Stomach (tissue), 8 donors: ENCODE measurements at regions not wholly inside any gene's neighbourhood (a gene's known extent, or its start where the extent isn't known, plus 50 kb on each side); places are given as distances from the start of the nearest gene placed in this dataset.

ENCODE experiments used
- DNase-seq, 2 donors: peaks; one replicate each; pipeline versions ENCODE4 v3.0.0 to v3.0.0-alpha.2; 2013 to 2019
- H3K27ac ChIP-seq, 5 donors: fragments of 200-600 bp in 4 of 5; sonication (generic) in 4 of 5; one replicate each; pipeline ENCODE4 v1.5.1; 2013 to 2019; ENCODE audit warnings: mild to moderate bottlenecking in 1 of 5, moderate library complexity in 1 of 5
- H3K27me3 ChIP-seq, 3 donors: fragments of 200-600 bp; sonication (generic); one replicate each; pipeline ENCODE4 v1.5.1; 2017 to 2019; ENCODE audit warnings: mixed run types in 1 of 3
- H3K36me3 ChIP-seq, 4 donors: fragments of 200-600 bp; sonication (generic); 1 replicate in 3 of 4; 2 replicates in 1 of 4; pipeline ENCODE4 v1.5.1; 2016 to 2019
- H3K4me1 ChIP-seq, 4 donors: fragments of 200-600 bp; sonication (generic); one replicate each; pipeline ENCODE4 v1.5.1; 2016 to 2019
- H3K4me3 ChIP-seq, 4 donors: fragments of 200-600 bp; sonication (generic) in 3 of 4; one replicate each; pipeline ENCODE4 v1.5.1; 2016 to 2019; ENCODE audit warnings: mild to moderate bottlenecking in 1 of 4
- H3K9me3 ChIP-seq, 4 donors: fragments of 200-600 bp; sonication (generic); one replicate each; pipeline ENCODE4 v1.5.1; 2016 to 2019
- EP300 ChIP-seq: sonication (generic); formaldehyde crosslinking; IDR thresholded peaks from one replicate; pipeline ENCODE4 v1.6.1; 2017; ENCODE audit warnings: antibody characterized with exemption
- POLR2A ChIP-seq, 4 donors: fragments of 450-650 bp; IDR thresholded peaks; one replicate each; pipeline ENCODE4 v1.6.1; 2016; ENCODE audit warnings: antibody characterized with exemption in 4 of 4, control low read depth in 2 of 4, mild to moderate bottlenecking in 1 of 4, moderate library complexity in 1 of 4
- POLR2AphosphoS5 ChIP-seq, 3 donors: sonication (generic); formaldehyde crosslinking; IDR thresholded peaks; one replicate each; pipeline ENCODE4 v1.6.1; 2016; ENCODE audit warnings: antibody characterized with exemption in 3 of 3
- WGBS, 5 donors: extraction: QIAGEN DNeasy Blood & Tissue Kit in 3 of 5; methylation state at CpG; one replicate each; pipeline versions ENCODE4 v1.1.5 to v1.1.7; 2013 to 2018; 5-methylcytosine and 5-hydroxymethylcytosine counted together
- intact Hi-C: fragments of 100-400 bp; cut with DNase I; formaldehyde crosslinking; loops from one replicate; pipeline ENCODE4 v1.15.1; 2023; ENCODE audit warnings: low total_unique reads
- TF ChIP-seq, protein P1 (sequence below), 7 experiments: fragments of 450-650 bp in 4 of 7; fragments of 200-600 bp in 3 of 7; sonication (generic) in 3 of 7; IDR thresholded peaks; one replicate each; pipeline ENCODE4 v1.5.1; 2016 to 2019; ENCODE audit warnings: antibody characterized with exemption in 7 of 7, control low read depth in 2 of 7, mild to moderate bottlenecking in 1 of 7
- donor health status: healthy with polysubstance abuse.
- donor health status: Bipolar disorder and iron deficiency.
- donor health status: healthy.

DNA sequence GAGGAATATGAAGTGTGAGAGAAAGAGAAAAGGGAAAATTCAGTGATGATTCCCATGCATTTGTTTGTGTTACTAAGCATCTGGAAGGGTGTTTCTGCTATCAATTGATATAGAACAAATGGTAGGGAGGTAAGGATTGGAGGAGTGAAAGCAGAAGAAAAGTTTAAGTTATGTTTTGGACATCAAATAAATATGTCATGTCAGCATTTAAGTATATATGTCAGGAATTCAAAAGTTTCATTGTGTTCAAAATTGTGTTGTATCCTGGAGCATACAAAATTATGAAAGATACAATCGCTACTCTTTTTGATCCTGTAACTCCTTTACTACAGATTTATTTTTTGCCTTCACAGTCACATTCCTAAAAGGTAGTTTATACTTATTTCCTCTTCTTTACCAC lies 885.8 kb downstream of the KCNA4 start:
- H3K27ac ChIP-seq = no peak overlapping the region
- H3K9me3 ChIP-seq = no peaks in the 10 kb centered on the region
- intact Hi-C loops = no loop called here
- H3K36me3 ChIP-seq = no peaks in the 10 kb centered on the region
- TF ChIP-seq EP300 (no peak), POLR2A (IDR thresholded peaks at IDR 0.05) (no peak), POLR2AphosphoS5 (IDR thresholded peaks at IDR 0.05) (no peak)
- TF ChIP-seq, protein P1, sequence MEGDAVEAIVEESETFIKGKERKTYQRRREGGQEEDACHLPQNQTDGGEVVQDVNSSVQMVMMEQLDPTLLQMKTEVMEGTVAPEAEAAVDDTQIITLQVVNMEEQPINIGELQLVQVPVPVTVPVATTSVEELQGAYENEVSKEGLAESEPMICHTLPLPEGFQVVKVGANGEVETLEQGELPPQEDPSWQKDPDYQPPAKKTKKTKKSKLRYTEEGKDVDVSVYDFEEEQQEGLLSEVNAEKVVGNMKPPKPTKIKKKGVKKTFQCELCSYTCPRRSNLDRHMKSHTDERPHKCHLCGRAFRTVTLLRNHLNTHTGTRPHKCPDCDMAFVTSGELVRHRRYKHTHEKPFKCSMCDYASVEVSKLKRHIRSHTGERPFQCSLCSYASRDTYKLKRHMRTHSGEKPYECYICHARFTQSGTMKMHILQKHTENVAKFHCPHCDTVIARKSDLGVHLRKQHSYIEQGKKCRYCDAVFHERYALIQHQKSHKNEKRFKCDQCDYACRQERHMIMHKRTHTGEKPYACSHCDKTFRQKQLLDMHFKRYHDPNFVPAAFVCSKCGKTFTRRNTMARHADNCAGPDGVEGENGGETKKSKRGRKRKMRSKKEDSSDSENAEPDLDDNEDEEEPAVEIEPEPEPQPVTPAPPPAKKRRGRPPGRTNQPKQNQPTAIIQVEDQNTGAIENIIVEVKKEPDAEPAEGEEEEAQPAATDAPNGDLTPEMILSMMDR (IDR thresholded peaks at IDR 0.05) = no peak
- DNase-seq = no peak
- H3K4me3 ChIP-seq = no peak overlapping the region
- H3K27me3 ChIP-seq = no peaks in the 10 kb centered on the region
- WGBS, 5 donors = 70 to 97% (median 89%) methylated on average over 1 of the region's 1 CpG
- H3K4me1 ChIP-seq = no peaks in the 10 kb centered on the region

DNA sequence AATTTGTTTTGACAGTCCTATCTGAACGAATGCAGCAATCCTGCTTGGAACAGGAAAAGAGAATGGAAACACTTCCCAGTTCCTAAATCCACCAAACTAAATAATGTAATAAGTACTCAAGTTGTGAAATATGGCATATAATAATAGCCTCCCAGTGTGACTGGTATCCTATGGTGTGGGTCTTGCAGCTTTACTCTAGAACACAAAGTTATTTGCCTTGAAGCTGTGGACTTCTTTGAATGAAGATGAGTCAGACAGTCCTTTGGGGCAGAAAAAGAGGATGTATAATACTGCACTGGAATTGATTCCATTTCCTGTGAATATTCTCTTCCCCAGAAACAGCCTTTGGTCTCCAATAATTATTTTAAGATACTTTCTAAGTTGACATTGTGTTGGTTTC lies 887.0 kb downstream of the KCNA4 start:
- Histone ChIP-seq H3K27ac (no peak overlapping the region), H3K27me3 (no peaks in the 10 kb centered on the region), H3K36me3 (no peaks in the 10 kb centered on the region), H3K4me3 (no peak overlapping the region), H3K9me3 (no peaks in the 10 kb centered on the region), H3K4me1 (no peaks in the 10 kb centered on the region)
- TF ChIP-seq, protein P1 (IDR thresholded peaks at IDR 0.05) = no peak
- no peak for TF ChIP-seq EP300
- TF ChIP-seq POLR2AphosphoS5 (IDR thresholded peaks at IDR 0.05) = no peak
- no peak for DNase-seq
- WGBS, 5 donors = 31 to 67% (median 32%) methylated on average over 1 of the region's 1 CpG
- intact Hi-C loops = no loop called here

DNA sequence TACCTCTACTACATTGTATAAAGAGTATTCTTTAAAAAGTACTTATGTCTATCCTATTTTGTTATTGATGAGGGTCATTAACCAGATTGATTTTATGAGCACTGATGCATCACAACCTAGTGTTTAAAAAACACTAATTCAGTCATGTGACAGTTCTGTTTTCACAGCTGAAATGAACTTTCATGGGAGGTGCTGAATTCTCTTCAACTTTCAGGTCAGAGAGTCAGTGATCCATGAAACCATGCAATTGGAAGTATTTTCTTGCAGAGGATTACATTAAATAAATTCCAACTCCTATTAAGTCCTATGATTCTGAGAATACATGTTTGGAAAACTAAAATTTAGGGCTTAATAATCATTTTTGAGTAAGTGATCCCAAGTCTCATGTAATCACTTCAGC lies 889.4 kb downstream of the KCNA4 start:
- no peaks in the 10 kb centered on the region for H3K27me3 ChIP-seq
- H3K4me1 ChIP-seq = no peaks in the 10 kb centered on the region
- no peak for DNase-seq
- TF ChIP-seq EP300 (no peak), POLR2A (IDR thresholded peaks at IDR 0.05) (no peak), POLR2AphosphoS5 (IDR thresholded peaks at IDR 0.05) (no peak)
- TF ChIP-seq, protein P1 (IDR thresholded peaks at IDR 0.05) = no peak
- no peaks in the 10 kb centered on the region for H3K9me3 ChIP-seq
- no peaks in the 10 kb centered on the region for H3K36me3 ChIP-seq
- no peak overlapping the region for H3K4me3 ChIP-seq
- intact Hi-C loops = no loop called here
- H3K27ac ChIP-seq = no peak overlapping the region

DNA sequence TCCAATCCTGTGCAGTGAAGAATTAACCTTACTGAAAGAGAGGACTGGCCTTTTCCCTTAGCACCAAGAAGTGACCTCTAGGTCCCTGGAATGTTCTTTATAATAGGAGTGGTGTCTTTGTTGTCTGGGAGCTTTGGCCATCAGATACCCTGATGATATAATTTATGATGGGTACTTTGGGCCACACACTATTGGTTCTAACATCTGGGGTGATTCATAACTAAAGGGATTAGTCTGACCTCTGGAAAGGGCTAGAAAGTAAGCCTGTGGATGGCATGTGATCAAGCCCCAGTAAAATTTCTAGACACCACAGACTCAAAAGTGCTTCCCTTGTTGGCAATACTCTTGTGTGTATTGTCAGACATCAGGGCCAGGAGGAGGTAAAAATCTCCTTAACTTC lies 891.2 kb downstream of the KCNA4 start:
- Histone ChIP-seq H3K36me3 (no peaks in the 10 kb centered on the region), H3K9me3 (no peaks in the 10 kb centered on the region), H3K27me3 (no peaks in the 10 kb centered on the region), H3K4me3 (no peak overlapping the region), H3K27ac (no peak overlapping the region), H3K4me1 (no peaks in the 10 kb centered on the region)
- intact Hi-C loops = no loop called here
- no peak for DNase-seq
- TF ChIP-seq EP300 (no peak), POLR2AphosphoS5 (IDR thresholded peaks at IDR 0.05) (no peak), POLR2A (IDR thresholded peaks at IDR 0.05) (no peak)
- TF ChIP-seq, protein P1 (IDR thresholded peaks at IDR 0.05) = no peak

DNA sequence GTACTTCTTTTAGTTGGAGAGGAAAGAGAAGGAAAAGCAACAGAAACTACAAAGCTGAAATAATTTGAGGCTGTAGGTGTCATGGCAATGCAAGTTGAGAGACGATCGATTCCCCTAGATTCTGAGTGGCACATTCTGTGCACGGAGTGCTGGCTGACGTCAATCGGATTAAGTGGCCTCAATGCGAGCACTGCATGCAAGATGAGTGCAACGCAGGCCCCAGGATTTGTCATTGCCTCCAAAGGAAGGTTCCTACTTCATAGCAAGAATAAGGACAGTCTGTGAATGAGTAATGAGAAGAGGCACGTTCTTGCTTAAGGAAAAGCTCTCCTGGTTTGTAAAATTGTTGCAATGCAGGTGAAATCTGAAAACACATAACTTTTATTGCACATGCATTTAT lies 892.4 kb downstream of the KCNA4 start:
- Histone ChIP-seq H3K27me3 (no peaks in the 10 kb centered on the region), H3K27ac (no peak overlapping the region), H3K4me3 (no peak overlapping the region), H3K36me3 (no peaks in the 10 kb centered on the region), H3K4me1 (no peaks in the 10 kb centered on the region), H3K9me3 (no peaks in the 10 kb centered on the region)
- TF ChIP-seq, protein P1 (IDR thresholded peaks at IDR 0.05) = no peak
- TF ChIP-seq POLR2A (IDR thresholded peaks at IDR 0.05) (no peak), EP300 (no peak), POLR2AphosphoS5 (IDR thresholded peaks at IDR 0.05) (no peak)
- intact Hi-C loops = no loop called here
- 74 to 88% (median 85%) methylated on average over 8 of the region's 8 CpGs for WGBS, 5 donors
- no peak for DNase-seq
